ENCODE measurements at regions not wholly inside any gene's neighbourhood (a gene's known extent, or its start where the extent isn't known, plus 50 kb on each side); places are given as distances from the start of the nearest gene placed in this dataset.
A peak's percentile ranks its signal among the peaks of the same experiment; 100 is the strongest.

DNA sequence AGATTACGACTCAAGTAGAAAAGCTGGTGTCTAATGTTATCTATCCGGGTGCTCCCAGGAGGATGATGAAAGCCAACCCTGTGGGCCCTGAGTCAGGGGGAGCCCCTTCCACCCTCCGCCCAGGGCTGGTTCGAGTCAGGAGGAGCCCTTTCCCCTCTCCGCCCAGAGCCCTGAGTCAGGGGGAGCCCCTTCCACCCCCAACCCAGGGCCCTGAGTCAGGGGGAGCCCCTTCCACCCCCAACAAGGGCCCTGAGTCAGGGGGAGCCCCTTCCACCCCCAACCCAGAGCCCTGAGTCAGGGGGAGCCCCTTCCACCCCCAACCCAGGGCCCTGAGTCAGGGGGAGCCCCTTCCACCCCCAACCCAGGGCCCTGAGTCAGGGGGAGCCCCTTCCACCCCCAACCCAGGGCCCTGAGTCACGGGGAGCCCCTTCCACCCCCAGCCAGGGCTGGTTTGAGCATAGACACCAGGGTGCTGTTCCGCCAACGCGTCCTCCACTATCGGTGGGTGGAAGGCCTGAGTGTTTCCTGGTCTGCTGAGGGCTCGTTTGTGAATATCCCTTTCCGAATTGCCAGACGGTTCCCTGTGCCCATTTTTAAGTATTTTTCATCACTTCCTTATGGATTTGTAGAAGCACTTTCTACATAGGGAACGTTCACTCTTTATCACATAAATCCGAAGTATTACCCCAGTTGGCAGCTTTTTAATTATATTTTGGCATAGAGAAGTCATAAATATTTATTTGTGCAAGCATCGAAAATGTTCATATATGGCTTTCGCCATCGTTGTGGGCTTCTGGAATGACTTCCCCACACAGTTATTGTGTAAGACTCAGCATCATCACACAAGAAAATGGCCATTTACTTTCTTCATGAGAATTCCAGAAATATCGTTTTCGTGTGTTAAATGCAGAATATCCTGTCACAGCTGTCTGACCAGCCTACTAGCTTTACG lies 380.6 kb downstream of the BRD1 start:
- DNase-seq = no peak

- no peak for DNase-seq
These were observed 381.4 kb downstream of the BRD1 start for GRCh38 chr22:49446145-49446758.

GRCh38 chr22:49444781-49445180 lies 382.9 kb downstream of the BRD1 start:
- no peak for DNase-seq

DNA sequence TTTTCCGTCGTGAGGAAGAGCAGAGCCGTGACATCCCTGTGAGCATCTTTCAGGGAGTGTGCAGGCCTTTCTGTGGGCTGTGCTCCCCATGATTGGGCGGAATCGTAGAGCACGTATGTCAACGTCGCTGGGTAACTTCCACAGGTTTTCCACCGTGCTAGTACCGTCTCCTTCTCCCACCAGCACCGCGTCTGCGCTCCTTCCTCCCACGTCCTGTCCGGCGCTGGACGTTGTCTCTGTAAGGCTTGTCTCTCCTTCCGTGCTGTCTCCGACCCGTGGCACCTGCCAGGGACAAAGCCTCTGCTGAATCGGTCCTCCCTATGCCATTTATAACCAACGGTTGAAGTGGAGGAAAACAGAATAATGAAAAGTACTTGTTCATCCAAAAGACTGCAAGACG lies 386.7 kb downstream of the BRD1 start:
- no peak for DNase-seq

DNA sequence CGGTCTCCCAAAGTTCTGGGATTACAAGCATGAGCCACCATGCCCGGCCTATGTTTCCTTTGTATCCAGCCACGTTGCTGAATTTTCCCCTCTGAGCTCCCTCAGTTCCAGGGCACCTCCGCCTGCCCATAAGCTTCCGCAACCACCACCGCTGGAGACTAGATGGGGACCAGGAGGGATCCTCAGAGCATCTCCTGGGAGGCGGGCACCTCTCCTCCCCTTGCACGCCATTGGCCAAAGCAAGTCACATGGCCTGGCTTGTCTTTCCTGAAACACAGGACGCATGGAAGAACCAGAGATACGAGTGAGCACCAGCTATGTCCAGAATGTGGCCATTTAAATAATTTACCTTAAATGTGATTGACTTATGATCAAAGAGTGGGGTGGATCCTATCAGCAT lies 388.3 kb downstream of the BRD1 start:
- DNase-seq = no peak

DNA sequence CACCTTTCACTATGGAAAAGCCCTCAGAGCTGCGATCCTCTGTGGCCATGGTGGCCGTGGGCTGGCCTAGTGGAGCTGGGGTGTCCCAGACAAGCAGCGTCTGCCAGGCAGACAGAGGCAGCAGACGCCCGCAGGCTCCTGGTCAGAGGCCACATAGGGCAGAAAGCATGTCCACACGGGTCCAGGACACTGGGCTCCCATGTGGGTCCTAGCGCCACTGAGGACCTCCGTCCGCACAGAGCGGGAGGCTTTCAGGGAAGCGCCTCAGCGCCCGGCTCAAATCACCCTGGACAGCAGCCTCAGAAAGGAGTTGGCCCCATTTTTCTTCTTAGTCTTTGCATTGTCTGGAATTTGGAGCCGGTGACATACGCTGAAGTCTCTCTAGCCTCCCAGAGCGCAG lies 389.7 kb downstream of the BRD1 start:
- no peak for DNase-seq

GRCh38 chr22:49437356-49437755 lies 390.3 kb downstream of the BRD1 start:
- DNase-seq = no peak

GRCh38 chr22:49436056-49436455 lies 391.6 kb downstream of the BRD1 start:
- DNase-seq = no peak

DNA sequence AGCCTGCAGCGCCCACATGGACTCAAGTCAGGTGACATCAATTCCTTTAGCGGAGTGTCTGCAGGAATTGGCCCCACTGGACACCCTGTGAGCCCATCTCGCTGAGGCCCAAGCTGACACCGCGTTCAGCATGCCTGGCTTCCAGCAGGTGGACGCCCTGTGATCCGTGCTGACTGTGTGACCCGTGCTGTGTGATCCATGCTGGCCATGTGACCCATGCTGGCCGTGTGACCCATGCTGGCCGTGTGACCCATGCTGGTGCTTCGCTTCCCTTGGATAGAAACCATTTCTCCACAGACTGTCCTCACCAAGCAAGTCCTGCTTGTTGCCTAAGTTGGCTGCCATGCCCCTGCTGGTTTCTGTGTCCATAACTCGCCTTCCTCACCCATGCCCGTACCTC lies 392.1 kb downstream of the BRD1 start:
- no peak for DNase-seq

DNA sequence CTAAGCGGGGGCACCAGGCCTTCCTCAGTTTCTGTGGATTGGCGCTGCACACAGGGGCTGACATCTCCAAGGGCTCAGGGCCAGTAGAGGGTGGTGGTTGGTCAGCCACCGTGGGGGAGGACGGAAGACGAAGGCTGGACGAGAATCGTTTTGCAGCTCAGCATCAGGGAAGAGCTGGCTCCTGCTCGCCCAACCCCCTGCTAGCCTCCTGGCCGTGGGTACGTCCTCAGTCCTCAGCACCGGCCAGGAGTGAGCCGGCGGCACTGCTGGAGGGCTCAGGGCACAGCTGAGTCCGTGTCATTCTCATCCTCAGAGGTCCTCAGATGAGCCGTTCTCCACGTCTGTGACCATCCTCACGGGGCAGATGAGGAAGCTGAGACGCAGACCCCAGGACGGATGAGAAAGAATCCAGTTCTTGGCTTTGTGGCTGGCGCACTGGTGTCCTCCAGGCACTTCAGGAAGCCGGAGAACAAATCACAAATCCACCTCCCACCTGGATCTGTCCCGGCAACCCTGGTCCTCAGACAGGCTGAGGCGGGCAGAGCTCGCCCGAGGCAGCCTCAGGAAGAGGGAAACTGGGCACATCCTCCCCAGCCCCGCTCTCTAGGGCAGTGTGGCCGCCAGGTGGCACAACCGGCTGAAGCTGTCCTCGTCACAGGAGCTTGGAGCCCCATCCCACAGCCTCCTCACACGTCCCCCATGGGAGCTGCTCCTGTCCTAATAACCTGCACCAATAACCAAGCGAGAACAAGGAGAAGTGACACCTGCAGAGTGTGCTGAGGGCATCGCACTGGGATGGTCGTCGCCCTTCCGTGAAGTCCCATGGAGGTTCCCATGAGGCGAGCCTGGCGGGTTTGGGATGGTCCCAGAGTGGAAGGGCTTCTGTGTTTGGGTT lies 393.7 kb downstream of the BRD1 start:
- DNase-seq = peak in 1 of 56 donors; percentile 34

DNA sequence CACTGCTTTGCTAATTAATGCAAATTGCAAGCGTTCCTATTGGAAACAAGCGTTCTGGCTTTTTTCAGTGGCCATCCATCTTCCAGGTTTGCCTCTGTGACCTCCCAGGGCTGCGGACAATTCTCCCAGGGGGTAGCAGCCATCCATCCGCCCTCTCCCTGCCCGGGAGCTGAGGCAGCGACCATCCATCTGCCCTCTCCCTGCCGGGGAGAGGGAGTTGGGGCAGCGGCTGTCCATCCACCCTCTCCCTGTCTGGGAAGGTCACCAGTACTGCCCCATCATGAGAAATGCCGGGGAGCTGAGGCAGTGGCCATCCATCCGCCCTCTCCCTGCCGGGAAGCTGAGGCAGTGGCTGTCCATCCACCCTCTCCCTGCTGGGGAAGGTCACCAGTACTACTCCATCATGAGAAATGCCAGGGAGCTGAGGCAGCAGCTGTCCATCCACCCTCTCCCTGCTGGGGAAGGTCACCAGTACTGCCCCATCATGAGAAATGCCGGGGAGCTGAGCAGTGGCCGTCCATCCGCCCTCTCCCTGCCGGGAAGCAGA lies 394.7 kb downstream of the BRD1 start:
- no peak for DNase-seq

DNA sequence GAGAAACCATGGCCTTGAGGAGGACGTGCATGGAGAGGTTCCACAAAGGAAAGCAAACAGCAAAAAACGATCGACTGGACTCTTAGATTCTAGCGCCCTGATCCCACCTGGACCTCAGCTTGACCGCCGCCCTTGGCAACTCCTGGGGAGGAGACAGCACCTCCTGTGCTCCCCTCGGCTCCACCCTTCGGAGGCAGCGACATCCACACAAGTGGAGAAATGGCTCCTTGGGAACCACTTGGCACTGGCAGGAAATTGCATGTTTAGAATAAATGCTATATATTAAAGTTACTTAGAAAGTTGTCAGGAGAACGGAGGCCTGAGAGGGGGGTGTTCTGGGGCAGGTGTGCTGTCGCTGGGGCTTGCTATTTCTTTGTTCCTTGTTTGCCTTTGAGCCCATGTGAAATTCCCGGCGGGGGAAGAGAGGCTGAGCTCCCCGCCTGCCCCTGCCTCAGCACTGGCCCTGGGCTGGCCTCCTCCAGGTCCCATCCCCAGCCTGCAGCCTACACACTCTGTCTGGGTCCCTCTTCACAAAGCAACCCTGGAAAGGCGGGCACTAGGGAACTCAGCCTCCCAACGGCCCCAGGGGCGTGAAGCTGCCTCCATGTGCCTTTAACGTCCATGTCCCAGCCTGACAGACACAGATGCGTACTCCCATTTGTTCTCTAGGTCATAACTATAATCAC lies 395.3 kb downstream of the BRD1 start:
- DNase-seq = no peak

DNA sequence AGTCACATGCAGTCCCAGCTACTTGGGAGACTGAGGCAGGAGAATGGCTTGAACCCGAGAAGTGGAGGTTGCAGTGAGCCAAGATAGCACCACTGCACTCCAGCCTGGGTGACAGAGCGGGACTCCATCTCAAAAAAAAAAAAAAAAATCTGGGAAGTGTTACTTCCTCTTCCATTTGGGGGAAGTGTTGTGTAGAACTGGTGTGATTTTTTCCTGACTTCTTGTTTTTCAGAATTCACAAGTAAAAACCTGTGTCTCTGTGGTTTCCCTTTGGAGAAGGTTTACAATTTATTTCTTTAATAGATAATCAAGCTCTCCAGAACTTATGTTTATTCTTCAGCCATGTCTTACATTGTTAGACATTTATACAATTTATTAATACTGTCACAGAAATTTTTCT lies 396.1 kb downstream of the BRD1 start:
- no peak for DNase-seq

DNA sequence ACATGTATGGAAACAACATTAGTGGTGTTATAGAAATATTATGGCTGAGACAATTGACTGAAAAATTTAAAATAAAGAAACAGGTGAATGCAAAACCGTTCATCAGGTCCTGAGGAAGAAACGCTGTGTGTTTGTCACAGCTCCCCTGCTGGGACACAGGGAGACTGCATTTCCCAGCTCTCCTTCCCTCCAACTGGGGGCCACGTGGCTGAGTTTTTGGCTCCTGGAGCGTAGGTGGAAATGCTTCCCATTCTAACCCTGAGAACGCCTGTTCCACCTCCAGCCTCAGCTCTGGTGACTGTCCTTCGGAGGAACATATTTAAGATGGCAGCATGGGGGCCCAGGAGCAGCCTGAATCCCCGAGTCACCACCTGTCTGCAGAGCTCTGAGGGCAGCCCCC lies 398.6 kb downstream of the BRD1 start:
- no peak for DNase-seq

DNA sequence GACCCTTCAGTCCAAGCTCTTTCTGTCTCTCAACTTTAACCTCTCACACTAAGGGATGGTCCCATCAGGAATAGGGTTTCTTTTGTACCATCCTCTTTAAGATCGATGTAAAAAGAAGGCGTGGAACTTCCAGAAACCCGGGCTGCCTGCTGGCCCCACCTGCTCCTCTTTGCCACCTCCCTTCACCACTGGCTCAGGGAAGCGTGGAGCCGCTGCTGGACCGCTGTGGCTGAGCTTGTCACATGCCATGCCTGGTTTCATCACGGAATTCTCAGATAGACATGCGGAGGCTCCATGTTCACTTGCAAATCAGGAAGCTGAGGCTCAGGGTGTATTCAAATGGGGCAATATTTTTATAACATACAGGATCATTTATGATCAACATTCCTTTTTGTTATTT lies 399.7 kb downstream of the BRD1 start:
- DNase-seq = no peak

GRCh38 chr22:49427341-49427740 lies 400.3 kb downstream of the BRD1 start:
- no peak for DNase-seq

GRCh38 chr22:49426618-49427266 lies 400.9 kb downstream of the BRD1 start:
- no peak for DNase-seq

DNA sequence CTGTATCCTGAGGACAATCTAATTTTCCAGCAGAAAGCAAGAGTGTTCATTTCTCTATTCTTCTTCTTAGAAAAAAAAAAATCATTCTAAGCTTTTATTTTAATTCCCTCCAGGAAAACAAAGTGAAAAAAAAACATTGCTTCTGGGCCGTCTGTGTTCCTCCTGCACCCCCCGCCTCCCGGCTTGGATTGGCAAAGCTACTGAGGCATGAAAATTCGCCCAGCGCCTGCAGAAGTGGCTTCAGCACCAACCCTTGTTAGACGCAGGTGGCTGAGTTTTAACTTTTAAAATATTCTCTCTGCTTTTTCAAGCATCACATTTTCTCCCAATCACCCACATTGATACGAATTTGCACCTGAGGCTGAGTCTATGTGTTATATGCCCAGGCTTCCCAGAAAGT lies 401.6 kb downstream of the BRD1 start:
- DNase-seq = no peak

DNA sequence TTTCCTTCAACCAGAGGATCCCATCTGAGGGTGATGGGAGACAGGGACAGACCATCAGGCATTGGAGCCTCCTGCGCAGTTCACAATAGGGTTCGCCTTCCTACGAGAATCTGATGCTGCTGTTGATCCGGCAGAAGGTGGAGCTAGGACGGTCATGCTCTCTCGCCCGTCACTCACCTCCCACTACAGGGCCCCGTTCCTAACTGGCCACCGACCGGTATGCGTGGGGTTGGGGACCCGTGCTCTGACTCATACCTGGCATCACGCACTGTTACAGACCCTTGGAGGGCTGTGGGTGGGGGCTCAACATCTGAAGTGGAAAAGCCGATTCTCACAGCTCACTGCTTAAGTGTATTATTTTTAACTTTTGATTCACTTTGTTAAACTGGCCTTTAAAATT lies 402.3 kb downstream of the BRD1 start:
- DNase-seq = no peak

DNA sequence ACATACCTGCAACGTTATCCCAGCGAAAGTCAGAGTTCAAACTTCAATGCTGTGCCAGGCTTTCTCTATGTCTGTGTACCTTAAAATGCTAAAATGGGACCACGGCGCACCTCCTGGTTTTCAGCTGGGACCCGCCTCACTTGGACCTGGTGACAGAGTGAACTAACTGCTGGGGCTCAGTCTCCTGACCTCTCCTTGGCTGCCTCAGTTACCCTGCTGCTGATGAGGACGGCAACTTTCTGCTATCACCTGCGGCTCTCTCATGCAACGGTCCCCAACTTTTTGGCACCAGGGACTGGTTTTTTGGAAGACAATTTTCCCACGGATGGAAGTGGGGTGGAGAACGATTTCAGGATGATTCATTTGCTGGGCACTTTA lies 402.8 kb downstream of the BRD1 start:
- DNase-seq = no peak

All from amygdala (tissue), 56 donors.